ENCODE measurements at regions not wholly inside any gene's neighbourhood (a gene's known extent, or its start where the extent isn't known, plus 50 kb on each side); places are given as distances from the start of the nearest gene placed in this dataset.

DNA sequence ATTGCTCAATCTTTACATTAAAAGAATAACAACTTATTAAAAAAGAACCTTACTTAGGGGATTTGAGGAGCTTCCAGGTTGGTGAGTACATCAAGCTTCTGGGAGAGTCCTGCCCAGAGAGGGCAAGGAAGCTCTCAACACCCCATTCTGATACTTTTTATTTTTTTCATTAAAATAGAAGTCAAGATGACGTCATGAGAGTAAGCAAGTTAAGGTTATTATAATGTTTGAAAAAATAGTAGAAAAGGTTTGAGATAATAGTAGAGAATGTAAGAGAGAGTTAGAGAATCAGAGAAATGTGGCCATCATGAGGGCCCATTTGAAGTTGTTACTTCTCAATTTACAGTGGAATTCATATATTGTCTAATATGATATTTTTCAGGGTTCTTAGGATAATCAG, 221.0 kb upstream of the SLC16A7 start:
- TF ChIP-seq, protein P1, sequence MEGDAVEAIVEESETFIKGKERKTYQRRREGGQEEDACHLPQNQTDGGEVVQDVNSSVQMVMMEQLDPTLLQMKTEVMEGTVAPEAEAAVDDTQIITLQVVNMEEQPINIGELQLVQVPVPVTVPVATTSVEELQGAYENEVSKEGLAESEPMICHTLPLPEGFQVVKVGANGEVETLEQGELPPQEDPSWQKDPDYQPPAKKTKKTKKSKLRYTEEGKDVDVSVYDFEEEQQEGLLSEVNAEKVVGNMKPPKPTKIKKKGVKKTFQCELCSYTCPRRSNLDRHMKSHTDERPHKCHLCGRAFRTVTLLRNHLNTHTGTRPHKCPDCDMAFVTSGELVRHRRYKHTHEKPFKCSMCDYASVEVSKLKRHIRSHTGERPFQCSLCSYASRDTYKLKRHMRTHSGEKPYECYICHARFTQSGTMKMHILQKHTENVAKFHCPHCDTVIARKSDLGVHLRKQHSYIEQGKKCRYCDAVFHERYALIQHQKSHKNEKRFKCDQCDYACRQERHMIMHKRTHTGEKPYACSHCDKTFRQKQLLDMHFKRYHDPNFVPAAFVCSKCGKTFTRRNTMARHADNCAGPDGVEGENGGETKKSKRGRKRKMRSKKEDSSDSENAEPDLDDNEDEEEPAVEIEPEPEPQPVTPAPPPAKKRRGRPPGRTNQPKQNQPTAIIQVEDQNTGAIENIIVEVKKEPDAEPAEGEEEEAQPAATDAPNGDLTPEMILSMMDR (conservative IDR thresholded peaks at IDR 0.05), result no peak
- no peak for TF ChIP-seq ZFX (IDR thresholded peaks at IDR 0.05)
